ENCODE measurements at regions not wholly inside any gene's neighbourhood (a gene's known extent, or its start where the extent isn't known, plus 50 kb on each side); places are given as distances from the start of the nearest gene placed in this dataset.

- TF ChIP-seq ZNF600 (tag by site-specific recombination; IDR thresholded peaks at IDR 0.05): no peak
- no peak for TF ChIP-seq RBAK (tag by site-specific recombination; IDR thresholded peaks at IDR 0.05)
These were observed 185.8 kb upstream of the ELAVL2 start for GRCh38 chr9:24011881-24012280.
